Chondrocyte (in vitro differentiated cells): ENCODE measurements at regions not wholly inside any gene's neighbourhood (a gene's known extent, or its start where the extent isn't known, plus 50 kb on each side); places are given as distances from the start of the nearest gene placed in this dataset.
"Not testable (repeated sequence)": the region's sequence is repeated elsewhere in the genome, so short reads cannot be mapped to it uniquely, and the experiment has no call there.

Experiments
- DNase-seq: peaks from one replicate; pipeline ENCODE4 v3.0.0; 2021; ENCODE audit warnings: mixed read lengths, low spot score
- H3K27ac Mint-ChIP-seq: one replicate; pipeline ENCODE4 v1.8.0; 2021; ENCODE audit warnings: mild to moderate bottlenecking, moderate library complexity, mixed read lengths; ENCODE audit not compliant: unreplicated experiment
- H3K27me3 Mint-ChIP-seq: 2 replicates; pipeline ENCODE4 v1.8.0; 2021; ENCODE audit warnings: low read depth, mixed read lengths
- H3K36me3 Mint-ChIP-seq: 2 replicates; pipeline ENCODE4 v1.8.0; 2021; ENCODE audit warnings: low read depth, mixed read lengths
- H3K4me1 Mint-ChIP-seq: 2 replicates; pipeline ENCODE4 v1.8.0; 2021; ENCODE audit warnings: low read depth, mild to moderate bottlenecking, mixed read lengths
- H3K4me3 Mint-ChIP-seq: one replicate; pipeline ENCODE4 v1.8.0; 2021; ENCODE audit warnings: mild to moderate bottlenecking, moderate library complexity, mixed read lengths; ENCODE audit not compliant: unreplicated experiment
- H3K9me3 Mint-ChIP-seq: 2 replicates; pipeline ENCODE4 v1.8.0; 2021; ENCODE audit warnings: low read depth, mixed read lengths
- CTCF ChIP-seq: fragments of 200-600 bp; sonication (generic); IDR thresholded peaks from 2 replicates; pipeline ENCODE4 v1.5.0; 2021; ENCODE audit warnings: antibody characterized with exemption, mild to moderate bottlenecking, moderate library complexity

DNA sequence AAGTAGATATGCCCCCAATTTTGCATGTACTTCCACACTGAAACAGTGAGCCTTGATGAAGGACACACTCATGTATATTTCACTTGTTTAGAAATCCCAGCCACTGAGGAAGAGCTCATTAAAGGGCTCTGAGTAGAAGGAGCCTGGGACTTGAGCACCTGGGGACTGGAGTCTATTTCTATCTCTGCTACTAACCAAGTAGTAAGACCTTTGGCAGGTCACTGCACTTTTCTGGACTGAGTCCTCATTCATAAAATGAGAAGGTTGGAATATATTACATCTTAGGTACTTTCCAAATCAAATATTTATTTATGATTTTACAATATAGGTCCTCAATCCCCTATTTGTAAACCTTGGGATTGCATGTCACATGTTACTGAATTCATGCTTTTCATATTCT is 78.2 kb upstream of the C4orf54 start:
- Mint-ChIP-seq H3K9me3 (peaks cover 4% of the 10 kb centered on the region), H3K4me1 (no peaks in the 10 kb centered on the region), H3K27ac (no peak overlapping the region), H3K4me3 (no peak overlapping the region), H3K27me3 (peaks cover 7% of the 10 kb centered on the region), H3K36me3 (no peaks in the 10 kb centered on the region)
- DNase-seq = no peak
- no peak for TF ChIP-seq CTCF

GRCh38 chr4:99734583-99735322 is 77.1 kb upstream of the C4orf54 start:
- TF ChIP-seq CTCF = no peak
- Mint-ChIP-seq H3K27ac (no peak overlapping the region), H3K27me3 (peaks cover 5% of the 10 kb centered on the region), H3K36me3 (no peaks in the 10 kb centered on the region), H3K9me3 (peaks cover 4% of the 10 kb centered on the region), H3K4me1 (no peaks in the 10 kb centered on the region), H3K4me3 (no peak overlapping the region)
- no peak for DNase-seq

- H3K36me3 Mint-ChIP-seq, H3K27ac Mint-ChIP-seq, DNase-seq, H3K4me1 Mint-ChIP-seq, H3K27me3 Mint-ChIP-seq, H3K4me3 Mint-ChIP-seq, H3K9me3 Mint-ChIP-seq: not testable (repeated sequence)
These were observed 75.8 kb upstream of the C4orf54 start for GRCh38 chr4:99733455-99733854.

- TF ChIP-seq CTCF = no peak
- no peaks in the 10 kb centered on the region for H3K9me3 Mint-ChIP-seq
- H3K36me3 Mint-ChIP-seq = no peaks in the 10 kb centered on the region
These were observed 71.6 kb upstream of the C4orf54 start for GRCh38 chr4:99729186-99729585.

DNA sequence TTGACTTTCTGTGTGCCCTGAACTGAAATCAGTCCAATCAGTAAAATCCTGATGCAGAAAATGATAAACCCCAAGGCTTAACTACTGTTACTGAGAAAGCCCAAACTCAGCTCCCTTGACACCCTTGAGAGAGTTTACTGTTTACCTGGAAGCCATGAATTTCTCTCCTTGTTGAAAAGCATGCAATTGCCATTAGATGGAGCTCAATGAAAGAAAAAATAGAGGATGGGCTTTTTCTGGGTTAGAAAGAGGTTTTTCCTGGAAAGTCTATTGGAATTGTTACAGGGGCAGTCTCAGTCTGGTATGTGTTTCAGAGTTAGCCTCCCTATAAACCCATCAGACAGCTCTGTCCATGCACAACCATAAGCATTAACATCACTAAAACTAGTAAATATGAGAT is 66.4 kb upstream of the C4orf54 start:
- peaks cover 16% of the 10 kb centered on the region for H3K27me3 Mint-ChIP-seq
- no peak for DNase-seq
- no peak overlapping the region for H3K27ac Mint-ChIP-seq
- H3K4me3 Mint-ChIP-seq = no peak overlapping the region
- no peaks in the 10 kb centered on the region for H3K36me3 Mint-ChIP-seq
- peaks cover 6% of the 10 kb centered on the region for H3K4me1 Mint-ChIP-seq
- TF ChIP-seq CTCF = peak; percentile 54
- no peaks in the 10 kb centered on the region for H3K9me3 Mint-ChIP-seq

More at GRCh38 chr4:99729186-99729585, 71.6 kb upstream of the C4orf54 start:
- no peak for DNase-seq
- H3K4me3 Mint-ChIP-seq = no peak overlapping the region
- H3K27ac Mint-ChIP-seq = no peak overlapping the region
- H3K4me1 Mint-ChIP-seq = no peaks in the 10 kb centered on the region
- H3K27me3 Mint-ChIP-seq = peaks cover 10% of the 10 kb centered on the region

DNA sequence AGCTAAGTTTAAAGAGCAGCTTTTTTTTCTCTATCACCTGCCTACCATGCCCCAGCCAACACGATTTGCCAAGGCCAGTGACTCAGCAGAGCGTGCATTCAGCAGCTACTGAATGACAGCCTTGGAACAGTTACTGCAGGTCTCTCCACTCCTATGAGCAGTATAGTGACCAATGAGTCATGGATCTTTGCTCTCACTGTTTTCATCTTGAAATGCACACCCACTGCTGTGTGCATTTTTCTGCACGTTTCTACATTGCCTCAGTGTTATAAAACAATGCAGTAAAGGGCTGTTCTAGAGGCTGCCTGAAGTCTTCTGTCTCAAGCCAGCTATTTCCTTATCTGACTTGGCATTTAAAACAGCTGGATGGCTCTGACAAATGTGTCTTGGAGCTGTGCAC is 66.0 kb upstream of the C4orf54 start:
- Mint-ChIP-seq H3K4me1 (peaks cover 6% of the 10 kb centered on the region), H3K27ac (no peak overlapping the region), H3K9me3 (no peaks in the 10 kb centered on the region), H3K4me3 (no peak overlapping the region), H3K27me3 (peaks cover 16% of the 10 kb centered on the region), H3K36me3 (no peaks in the 10 kb centered on the region)
- TF ChIP-seq CTCF = no peak
- no peak for DNase-seq
